SK-N-SH (cell line): ENCODE measurements at regions not wholly inside any gene's neighbourhood (a gene's known extent, or its start where the extent isn't known, plus 50 kb on each side); places are given as distances from the start of the nearest gene placed in this dataset.

Source experiments
- CTCF ChIA-PET: fragments of 300-600, 350-600 bp; formaldehyde crosslinking; extraction: SDS; loops from one replicate; lab custom pipeline; 2021; lab: Yijun Ruan, JAX
- POLR2A ChIA-PET: fragments of 350-600 bp; sonication (Branson Sonifier 250); formaldehyde crosslinking; extraction: SDS; loops from one replicate; lab custom pipeline; 2020; ENCODE audit warnings: antibody characterized with exemption, inconsistent platforms; lab: Yijun Ruan, JAX
- DNase-seq: peaks from one replicate; pipeline ENCODE4 v3.0.0; 2012
- H2AFZ ChIP-seq: fragments of 200-600 bp; sonication (generic); 2 replicates; pipeline ENCODE4 v1.8.1; 2016; ENCODE audit warnings: antibody characterized with exemption, mild to moderate bottlenecking, low read depth
- H3F3A ChIP-seq: fragments of 200-600 bp; sonication (generic); replicated peaks from 2 replicates; pipeline ENCODE3; 2016; ENCODE audit warnings: antibody characterized with exemption, mild to moderate bottlenecking; ENCODE audit not compliant: insufficient read depth
- H3K27ac ChIP-seq, 2 experiments: fragments of 200-500 bp in 1 of 2; fragments of 200-600 bp in 1 of 2; sonication (Bioruptor generic) in 1 of 2; sonication (generic), shearing (Covaris generic) in 1 of 2; 2 replicates each; pipeline versions ENCODE4 v1.5.1 to v1.6.1; 2014 to 2016; ENCODE audit warnings: low read depth in 2 of 2, inconsistent platforms in 1 of 2, low read length in 1 of 2, mild to moderate bottlenecking in 1 of 2, mixed read lengths in 1 of 2
- H3K27me3 ChIP-seq: fragments of 200-600 bp; sonication (generic), shearing (Covaris generic); 2 replicates; pipeline ENCODE4 v1.6.1; 2016; ENCODE audit warnings: mixed run types; ENCODE audit not compliant: insufficient read depth
- H3K36me3 ChIP-seq, 2 experiments: fragments of 200-500 bp in 1 of 2; fragments of 200-600 bp in 1 of 2; sonication (Bioruptor generic) in 1 of 2; sonication (generic) in 1 of 2; replicated peaks in 1 of 2; 2 replicates each; pipeline versions ENCODE3 to v1.5.1; 2014 to 2016; ENCODE audit warnings: low read length in 1 of 2, mild to moderate bottlenecking in 1 of 2; ENCODE audit not compliant: insufficient read depth in 2 of 2, control insufficient read depth in 1 of 2
- H3K4me1 ChIP-seq, 2 experiments: fragments of 200-500 bp in 1 of 2; fragments of 200-600 bp in 1 of 2; sonication (Bioruptor generic) in 1 of 2; sonication (generic), shearing (Covaris generic) in 1 of 2; 2 replicates each; pipeline versions ENCODE4 v1.5.1 to v1.6.1; 2014 to 2016; ENCODE audit warnings: low read depth in 1 of 2, low read length in 1 of 2, mixed run types in 1 of 2; ENCODE audit not compliant: insufficient read depth in 2 of 2, control insufficient read depth in 1 of 2
- H3K4me2 ChIP-seq: fragments of 200-600 bp; sonication (generic), shearing (Covaris generic); 2 replicates; pipeline ENCODE4 v1.6.1; 2017; ENCODE audit warnings: mixed run types
- H3K4me3 ChIP-seq, 2 experiments: fragments of 200-500 bp in 1 of 2; fragments of 200-600 bp in 1 of 2; sonication (Bioruptor generic) in 1 of 2; sonication (generic), shearing (Covaris generic) in 1 of 2; 2 replicates each; pipeline versions ENCODE4 v1.5.1 to v1.8.1; 2014 to 2016; ENCODE audit warnings: low read depth in 2 of 2, inconsistent platforms in 1 of 2, low read length in 1 of 2, mild to moderate bottlenecking in 1 of 2, mixed read lengths in 1 of 2, moderate library complexity in 1 of 2
- H3K79me2 ChIP-seq: fragments of 200-600 bp; sonication (generic); 2 replicates; pipeline ENCODE4 v1.8.1; 2017; ENCODE audit warnings: mild to moderate bottlenecking; ENCODE audit not compliant: insufficient read depth
- H3K9ac ChIP-seq: fragments of 200-600 bp; sonication (generic); 2 replicates; pipeline ENCODE4 v1.6.1; 2017; ENCODE audit warnings: mixed run types
- H3K9me2 ChIP-seq: fragments of 200-600 bp; sonication (generic); 2 replicates; pipeline ENCODE4 v1.6.1; 2017; ENCODE audit warnings: mixed run types
- H3K9me3 ChIP-seq: fragments of 200-600 bp; sonication (generic); 2 replicates; pipeline ENCODE4 v1.6.1; 2017; ENCODE audit warnings: mixed run types, mild to moderate bottlenecking, moderate library complexity
- H4K20me1 ChIP-seq: fragments of 200-600 bp; sonication (generic); 2 replicates; pipeline ENCODE4 v1.6.1; 2017; ENCODE audit warnings: mild to moderate bottlenecking, mixed run types; ENCODE audit not compliant: insufficient read depth
- ELF1 ChIP-seq: IDR thresholded peaks from 2 replicates; pipeline ENCODE4 v1.4.0; 2012
- EP300 ChIP-seq, 2 experiments: IDR thresholded peaks; 2 replicates each; pipeline versions ENCODE4 v1.4.0 to v1.6.1; 2012; ENCODE audit warnings: borderline replicate concordance in 1 of 2, low read depth in 1 of 2, low read length in 1 of 2
- FOSL2 ChIP-seq: IDR thresholded peaks from 2 replicates; pipeline ENCODE4 v1.4.0; 2012; ENCODE audit warnings: low read depth, mild to moderate bottlenecking, moderate library complexity, borderline replicate concordance
- FOXM1 ChIP-seq: IDR thresholded peaks from 2 replicates; pipeline ENCODE4 v1.4.0; 2012; ENCODE audit warnings: low read depth, mild to moderate bottlenecking
- GABPA ChIP-seq: IDR thresholded peaks from 2 replicates; pipeline ENCODE4 v1.4.0; 2012; ENCODE audit warnings: low read depth, mild to moderate bottlenecking
- GATA2 ChIP-seq: sonication (generic); formaldehyde crosslinking; IDR thresholded peaks from 2 replicates; pipeline ENCODE4 v1.5.0; 2020; ENCODE audit warnings: mild to moderate bottlenecking, missing genetic modification reagents
- JUND ChIP-seq: IDR thresholded peaks from 2 replicates; pipeline ENCODE4 v1.4.0; 2012
- NFIC ChIP-seq: IDR thresholded peaks from 2 replicates; pipeline ENCODE4 v1.4.0; 2012; ENCODE audit warnings: borderline replicate concordance
- NRF1 ChIP-seq: IDR thresholded peaks from 2 replicates; pipeline ENCODE4 v1.6.1; 2012; ENCODE audit warnings: low read depth, mild to moderate bottlenecking, low read length
- PBX3 ChIP-seq: IDR thresholded peaks from 2 replicates; pipeline ENCODE4; 2012
- POLR2AphosphoS5 ChIP-seq: IDR thresholded peaks from 2 replicates; pipeline ENCODE4 v1.6.1; 2012; ENCODE audit warnings: low read depth, low read length
- RCOR1 ChIP-seq: fragments of 150-350 bp; IDR thresholded peaks from 2 replicates; pipeline ENCODE4 v1.6.1; 2017; ENCODE audit warnings: antibody characterized with exemption, low read length
- RFX5 ChIP-seq: IDR thresholded peaks from 2 replicates; pipeline ENCODE4 v1.6.1; 2012; ENCODE audit warnings: mild to moderate bottlenecking, improper control_type of control experiment, low read length
- RXRA ChIP-seq: IDR thresholded peaks from 2 replicates; pipeline ENCODE4 v1.4.0; 2012; ENCODE audit warnings: low read depth, mild to moderate bottlenecking, borderline replicate concordance
- SIN3A ChIP-seq: IDR thresholded peaks from 2 replicates; pipeline ENCODE4 v1.6.1; 2012; ENCODE audit warnings: low read depth, mild to moderate bottlenecking, low read length, moderate library complexity, borderline replicate concordance
- SMC3 ChIP-seq: IDR thresholded peaks from 2 replicates; pipeline ENCODE4 v1.6.1; 2012; ENCODE audit warnings: low read depth, low read length, improper control_type of control experiment
- WGBS: methylation state at CpG from one replicate; pipeline ENCODE4 v1.1.6; 2017; ENCODE audit warnings: low lambda C conversion rate; 5-methylcytosine and 5-hydroxymethylcytosine counted together
- TF ChIP-seq, protein P1 (sequence below): IDR thresholded peaks from 2 replicates; pipeline ENCODE4 v1.4.0; 2012; ENCODE audit warnings: low read depth, borderline replicate concordance

DNA sequence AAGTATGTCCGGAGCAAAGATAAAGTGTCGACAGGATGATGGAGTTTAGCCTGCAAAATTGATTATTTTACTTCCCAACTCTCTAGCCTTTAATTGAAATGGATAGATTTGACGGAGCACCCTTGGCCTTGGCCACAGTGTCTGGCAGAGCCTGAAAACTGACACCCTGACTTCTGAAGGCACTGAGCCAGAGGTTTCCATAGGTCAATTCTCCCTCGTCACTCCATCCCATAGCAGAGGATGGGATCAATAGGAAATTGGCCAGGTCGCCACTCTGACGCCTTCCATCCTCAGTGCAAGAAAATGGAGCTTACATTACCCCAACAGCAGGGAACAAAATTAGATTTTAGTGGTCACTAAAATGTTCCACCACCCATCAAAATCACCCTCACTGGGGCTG, 90.4 kb upstream of the CDH11 start:
- no peaks in the 10 kb centered on the region for H3F3A ChIP-seq
- H4K20me1 ChIP-seq, result no peaks in the 10 kb centered on the region
- TF ChIP-seq SMC3 (no peak), ELF1 (no peak), GATA2 (no peak), NRF1 (no peak), JUND (no peak), EP300 (IDR thresholded peaks at IDR 0.05; ENCODE audit: borderline replicate concordance in 1 of 2, low read depth in 1 of 2, low read length in 1 of 2) (no peak), GABPA (no peak), RCOR1 (no peak), RXRA (no peak), SIN3A (no peak), FOXM1 (no peak), NFIC (no peak), PBX3 (no peak), POLR2AphosphoS5 (no peak)
- TF ChIP-seq, protein P1, sequence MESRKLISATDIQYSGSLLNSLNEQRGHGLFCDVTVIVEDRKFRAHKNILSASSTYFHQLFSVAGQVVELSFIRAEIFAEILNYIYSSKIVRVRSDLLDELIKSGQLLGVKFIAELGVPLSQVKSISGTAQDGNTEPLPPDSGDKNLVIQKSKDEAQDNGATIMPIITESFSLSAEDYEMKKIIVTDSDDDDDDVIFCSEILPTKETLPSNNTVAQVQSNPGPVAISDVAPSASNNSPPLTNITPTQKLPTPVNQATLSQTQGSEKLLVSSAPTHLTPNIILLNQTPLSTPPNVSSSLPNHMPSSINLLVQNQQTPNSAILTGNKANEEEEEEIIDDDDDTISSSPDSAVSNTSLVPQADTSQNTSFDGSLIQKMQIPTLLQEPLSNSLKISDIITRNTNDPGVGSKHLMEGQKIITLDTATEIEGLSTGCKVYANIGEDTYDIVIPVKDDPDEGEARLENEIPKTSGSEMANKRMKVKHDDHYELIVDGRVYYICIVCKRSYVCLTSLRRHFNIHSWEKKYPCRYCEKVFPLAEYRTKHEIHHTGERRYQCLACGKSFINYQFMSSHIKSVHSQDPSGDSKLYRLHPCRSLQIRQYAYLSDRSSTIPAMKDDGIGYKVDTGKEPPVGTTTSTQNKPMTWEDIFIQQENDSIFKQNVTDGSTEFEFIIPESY, result no peak
- TF ChIP-seq, all 33 proteins: peak for 0
- Histone ChIP-seq H3K9me2 (no peaks in the 10 kb centered on the region), H3K79me2 (no peaks in the 10 kb centered on the region), H3K4me1 (no peaks in the 10 kb centered on the region), H3K9ac (no peak overlapping the region), H3K36me3 (no peaks in the 10 kb centered on the region), H3K9me3 (no peaks in the 10 kb centered on the region), H2AFZ (no peak overlapping the region), H3K4me2 (no peak overlapping the region), H3K27ac (no peak overlapping the region), H3K27me3 (no peaks in the 10 kb centered on the region), H3K4me3 (no peak overlapping the region)
- no peak for DNase-seq
- WGBS, result 66% methylated on average over 6 of the region's 6 CpGs
- ChIA-PET POLR2A (no interaction called here), CTCF (no interaction called here)

- H3F3A ChIP-seq, result no peaks in the 10 kb centered on the region
- H4K20me1 ChIP-seq, result no peaks in the 10 kb centered on the region
- H3K4me2 ChIP-seq, result no peak overlapping the region
- no peaks in the 10 kb centered on the region for H3K36me3 ChIP-seq
- no peaks in the 10 kb centered on the region for H3K9me3 ChIP-seq
- TF ChIP-seq FOXM1, result no peak
- no peak for TF ChIP-seq RFX5
- peak; percentile 23; the same call in 1 of the 2 replicates for TF ChIP-seq FOSL2
- 95% methylated on average over 1 of the region's 1 CpG for WGBS
- DNase-seq, result no peak
- H3K27me3 ChIP-seq, result no peaks in the 10 kb centered on the region
- H3K4me3 ChIP-seq, result no peak overlapping the region
- H2AFZ ChIP-seq, result no peak overlapping the region
- H3K79me2 ChIP-seq, result no peaks in the 10 kb centered on the region
- no peaks in the 10 kb centered on the region for H3K9me2 ChIP-seq
- H3K4me1 ChIP-seq, result no peaks in the 10 kb centered on the region
- ChIA-PET POLR2A (no interaction called here), CTCF (no interaction called here)
- H3K9ac ChIP-seq, result no peak overlapping the region
- no peak overlapping the region for H3K27ac ChIP-seq
These were observed 80.6 kb upstream of the CDH11 start for GRCh38 chr16:65202461-65202860.
